VCaP (cell line): ENCODE measurements at regions not wholly inside any gene's neighbourhood (a gene's known extent, or its start where the extent isn't known, plus 50 kb on each side); places are given as distances from the start of the nearest gene placed in this dataset.

Experiments
- H3K27ac ChIP-seq: fragments of 450-650 bp; 2 replicates; pipeline ENCODE4 v1.5.1; 2017
- CTCF ChIP-seq: fragments of 450-650 bp; conservative IDR thresholded peaks from 2 replicates; pipeline ENCODE4 v1.5.1; 2017; ENCODE audit warnings: mild to moderate bottlenecking, moderate library complexity

GRCh38 chr2:8599421-8600242 lies 82.2 kb upstream of the ID2 start:
- no peak for TF ChIP-seq CTCF
- H3K27ac ChIP-seq, result no peak overlapping the region; the same call in 1 of the 2 replicates

- no peak for TF ChIP-seq CTCF
- no peak overlapping the region for H3K27ac ChIP-seq
Observed at GRCh38 chr2:8600456-8600855, 81.4 kb upstream of the ID2 start.

- H3K27ac ChIP-seq, result peak overlapping the region; percentile 62
- TF ChIP-seq CTCF, result no peak
Observed at GRCh38 chr2:8602809-8603208, 79.0 kb upstream of the ID2 start.

GRCh38 chr2:8603356-8603755 lies 78.5 kb upstream of the ID2 start:
- H3K27ac ChIP-seq, result peak overlapping the region; percentile 62

GRCh38 chr2:8604262-8604661 lies 77.6 kb upstream of the ID2 start:
- H3K27ac ChIP-seq, result no peak overlapping the region
- no peak for TF ChIP-seq CTCF

- H3K27ac ChIP-seq, result peak overlapping the region; percentile 63; the same call in 1 of the 2 replicates
- no peak for TF ChIP-seq CTCF
Observed at GRCh38 chr2:8605351-8606065, 76.3 kb upstream of the ID2 start.

GRCh38 chr2:8606226-8606625 lies 75.6 kb upstream of the ID2 start:
- TF ChIP-seq CTCF, result no peak
- H3K27ac ChIP-seq, result peak overlapping the region; percentile 63; the same call in 1 of the 2 replicates
